Neural cell (in vitro differentiated cells): ENCODE measurements at regions not wholly inside any gene's neighbourhood (a gene's known extent, or its start where the extent isn't known, plus 50 kb on each side); places are given as distances from the start of the nearest gene placed in this dataset.

Experiments
- H2AFZ ChIP-seq: fragments of 200-600, 300-800 bp; sonication (generic), shearing (Covaris generic); 2 replicates; pipeline ENCODE4 v1.6.0; 2014; ENCODE audit warnings: low read depth, mild to moderate bottlenecking, antibody characterized with exemption, low read length, moderate library complexity
- H3F3A ChIP-seq: fragments of 200-600 bp; shearing (Covaris generic); 2 replicates; pipeline ENCODE4 v1.6.1; 2016; ENCODE audit warnings: mild to moderate bottlenecking, moderate library complexity, mixed read lengths, antibody characterized with exemption, low read length; ENCODE audit not compliant: insufficient read depth, poor library complexity, severe bottlenecking
- H3K27ac ChIP-seq: fragments of 200-600, 300-800 bp; sonication (generic), shearing (Covaris generic); 2 replicates; pipeline ENCODE4 v1.5.1; 2014; ENCODE audit warnings: mild to moderate bottlenecking, low read length, moderate library complexity
- H3K27me3 ChIP-seq: fragments of 300-800, 200-600 bp; sonication (generic), shearing (Covaris generic); 2 replicates; pipeline ENCODE4 v1.6.0; 2014; ENCODE audit warnings: mild to moderate bottlenecking, low read depth, low read length, moderate library complexity; ENCODE audit not compliant: insufficient read depth
- H3K36me3 ChIP-seq: fragments of 300-800, 200-600 bp; sonication (generic), shearing (Covaris generic); 2 replicates; pipeline ENCODE4 v1.5.1; 2014; ENCODE audit warnings: mild to moderate bottlenecking, antibody characterized with exemption, low read length, moderate library complexity; ENCODE audit not compliant: insufficient read depth
- H3K4me2 ChIP-seq: fragments of 300-800, 200-600 bp; sonication (generic), shearing (Covaris generic); 2 replicates; pipeline ENCODE4 v1.6.0; 2014; ENCODE audit warnings: mild to moderate bottlenecking, low read length
- H3K4me3 ChIP-seq: fragments of 300-800, 200-600 bp; sonication (generic), shearing (Covaris generic); 2 replicates; pipeline ENCODE4 v1.5.1; 2014; ENCODE audit warnings: mild to moderate bottlenecking, low read length, moderate library complexity
- H3K79me2 ChIP-seq: fragments of 200-600 bp; shearing (Covaris generic); replicated peaks from 2 replicates; pipeline ENCODE4 v1.6.0; 2014; ENCODE audit warnings: mild to moderate bottlenecking, low read length, moderate library complexity; ENCODE audit not compliant: insufficient read depth
- H3K9ac ChIP-seq: fragments of 300-800, 200-600 bp; sonication (generic), shearing (Covaris generic); 2 replicates; pipeline ENCODE4 v1.6.1; 2016; ENCODE audit warnings: mild to moderate bottlenecking, low read length, mixed read lengths
- H3K9me2 ChIP-seq: fragments of 200-600 bp; shearing (Covaris generic); 2 replicates; pipeline ENCODE4 v1.6.1; 2016; ENCODE audit warnings: mild to moderate bottlenecking, low read length, mixed read lengths; ENCODE audit not compliant: insufficient read depth
- H3K9me3 ChIP-seq: fragments of 200-600, 300-800 bp; sonication (generic), shearing (Covaris generic); 2 replicates; pipeline ENCODE4 v1.6.1; 2016; ENCODE audit warnings: mild to moderate bottlenecking, mixed run types, low read length, moderate library complexity, mixed read lengths
- H4K20me1 ChIP-seq: fragments of 200-600 bp; shearing (Covaris generic); 2 replicates; pipeline ENCODE4 v1.6.1; 2016; ENCODE audit warnings: mild to moderate bottlenecking, mixed run types; ENCODE audit not compliant: insufficient read depth
- CTCF ChIP-seq: fragments of 450-650 bp; IDR thresholded peaks from 2 replicates; pipeline ENCODE4 v1.5.1; 2014; ENCODE audit warnings: antibody characterized with exemption, mild to moderate bottlenecking, moderate library complexity; ENCODE audit not compliant: poor library complexity, severe bottlenecking
- EZH2 ChIP-seq: fragments of 200-600, 300-800 bp; shearing (Covaris generic), sonication (generic); IDR thresholded peaks from 2 replicates; pipeline ENCODE4 v1.6.1; 2014; ENCODE audit warnings: antibody characterized with exemption, low read length, borderline replicate concordance, mild to moderate bottlenecking; ENCODE audit not compliant: insufficient read depth, poor library complexity, severe bottlenecking
- MXI1 ChIP-seq: fragments of 450-650 bp; conservative IDR thresholded peaks from 2 replicates; pipeline ENCODE4 v1.6.1; 2014; ENCODE audit warnings: antibody characterized with exemption, mild to moderate bottlenecking; ENCODE audit not compliant: poor library complexity, severe bottlenecking
- POLR2AphosphoS5 ChIP-seq: IDR thresholded peaks from 2 replicates; pipeline ENCODE4 v1.6.1; 2012
- RAD21 ChIP-seq: fragments of 450-650 bp; conservative IDR thresholded peaks from 2 replicates; pipeline ENCODE4 v1.6.1; 2014; ENCODE audit warnings: antibody characterized with exemption, mild to moderate bottlenecking, moderate library complexity
- REST ChIP-seq: IDR thresholded peaks from 2 replicates; pipeline ENCODE4 v1.6.1; 2012; ENCODE audit warnings: borderline replicate concordance
- SMC3 ChIP-seq: fragments of 450-650 bp; conservative IDR thresholded peaks from 2 replicates; pipeline ENCODE4 v1.6.1; 2014; ENCODE audit warnings: antibody characterized with exemption, mild to moderate bottlenecking, moderate library complexity; ENCODE audit not compliant: poor library complexity
- TAF1 ChIP-seq: IDR thresholded peaks from 2 replicates; pipeline ENCODE4 v1.6.1; 2012; ENCODE audit warnings: low read depth

- Histone ChIP-seq H3K27ac (peak overlapping the region; percentile 22), H3K4me2 (no peak overlapping the region), H2AFZ (no peak overlapping the region)
Observed at GRCh38 chr4:158018221-158018830, 154.5 kb downstream of the GASK1B start.

GRCh38 chr4:158016511-158016910 is 156.3 kb downstream of the GASK1B start:
- H3K4me3 ChIP-seq, result no peak overlapping the region
- no peaks in the 10 kb centered on the region for H3K9me2 ChIP-seq
- no peak overlapping the region for H2AFZ ChIP-seq
- H3K9me3 ChIP-seq, result no peaks in the 10 kb centered on the region
- H3K4me2 ChIP-seq, result no peak overlapping the region
- H3K27me3 ChIP-seq, result no peaks in the 10 kb centered on the region
- H3K79me2 ChIP-seq, result no peaks in the 10 kb centered on the region
- H4K20me1 ChIP-seq, result no peaks in the 10 kb centered on the region
- no peaks in the 10 kb centered on the region for H3K36me3 ChIP-seq
- no peak overlapping the region for H3K27ac ChIP-seq
- no peak overlapping the region for H3K9ac ChIP-seq
- H3F3A ChIP-seq, result no peaks in the 10 kb centered on the region
- TF ChIP-seq RAD21, result no peak
- no peak for TF ChIP-seq TAF1
- no peak for TF ChIP-seq POLR2AphosphoS5
- TF ChIP-seq MXI1, result no peak
- no peak for TF ChIP-seq SMC3
- TF ChIP-seq REST, result no peak
- TF ChIP-seq EZH2, result no peak
- TF ChIP-seq CTCF, result no peak

More at GRCh38 chr4:158018221-158018830, 154.5 kb downstream of the GASK1B start:
- TF ChIP-seq CTCF, result no peak
- TF ChIP-seq TAF1, result no peak
- no peak for TF ChIP-seq SMC3
- TF ChIP-seq REST, result no peak
- Histone ChIP-seq H3K9me3 (no peaks in the 10 kb centered on the region), H3K9ac (no peak overlapping the region), H4K20me1 (no peaks in the 10 kb centered on the region), H3K79me2 (no peaks in the 10 kb centered on the region), H3K36me3 (no peaks in the 10 kb centered on the region), H3K4me3 (no peak overlapping the region), H3K27me3 (no peaks in the 10 kb centered on the region), H3K9me2 (no peaks in the 10 kb centered on the region), H3F3A (no peaks in the 10 kb centered on the region)
